Activated T-helper 17 cell treated with anti-CD3 and anti-CD28 coated beads, Interleukin-2, amount 50 U/mL, for 72 hours (primary cell): ENCODE measurements at regions not wholly inside any gene's neighbourhood (a gene's known extent, or its start where the extent isn't known, plus 50 kb on each side); places are given as distances from the start of the nearest gene placed in this dataset.
"Not testable (repeated sequence)": the region's sequence is repeated elsewhere in the genome, so short reads cannot be mapped to it uniquely, and the experiment has no call there.

Experiments used
- ATAC-seq: fragments of 150-1000 bp; cut with Tn5 transposase; replicated peaks from 2 replicates; pipeline ENCODE4 v1.10.0; 2021; ENCODE audit warnings: mild to moderate bottlenecking, moderate library complexity
- H3K27ac Mint-ChIP-seq: one replicate; pipeline ENCODE4 v1.8.0; 2022; ENCODE audit warnings: mixed read lengths
- H3K27me3 Mint-ChIP-seq: one replicate; pipeline ENCODE4 v1.8.0; 2022; ENCODE audit warnings: mixed read lengths
- H3K36me3 Mint-ChIP-seq: one replicate; pipeline ENCODE4 v1.8.0; 2022; ENCODE audit warnings: low read depth, mild to moderate bottlenecking, mixed read lengths
- H3K4me1 Mint-ChIP-seq: one replicate; pipeline ENCODE4 v1.8.0; 2022; ENCODE audit warnings: mixed read lengths
- H3K4me3 Mint-ChIP-seq: one replicate; pipeline ENCODE4 v1.8.0; 2022; ENCODE audit warnings: mild to moderate bottlenecking, mixed read lengths
- H3K9me3 Mint-ChIP-seq: one replicate; pipeline ENCODE4 v1.8.0; 2022; ENCODE audit warnings: mixed read lengths

GRCh38 chr5:1724822-1725602, 74.6 kb downstream of the MRPL36 start:
- no peak for ATAC-seq
- H3K27ac Mint-ChIP-seq = no peak overlapping the region
- peaks cover 13% of the 10 kb centered on the region for H3K27me3 Mint-ChIP-seq
- H3K4me3 Mint-ChIP-seq = peak overlapping the region; percentile 7
- H3K4me1 Mint-ChIP-seq = no peaks in the 10 kb centered on the region
- H3K9me3 Mint-ChIP-seq = peaks cover 5% of the 10 kb centered on the region
- H3K36me3 Mint-ChIP-seq = no peaks in the 10 kb centered on the region

GRCh38 chr5:1723957-1724821, 75.4 kb downstream of the MRPL36 start:
- no peaks in the 10 kb centered on the region for H3K36me3 Mint-ChIP-seq
- no peak for ATAC-seq
- no peaks in the 10 kb centered on the region for H3K4me1 Mint-ChIP-seq
- H3K4me3 Mint-ChIP-seq = no peak overlapping the region
- H3K27me3 Mint-ChIP-seq = peaks cover 13% of the 10 kb centered on the region
- no peak overlapping the region for H3K27ac Mint-ChIP-seq
- peaks cover 9% of the 10 kb centered on the region for H3K9me3 Mint-ChIP-seq

GRCh38 chr5:1723476-1723875, 76.2 kb downstream of the MRPL36 start:
- peaks cover 13% of the 10 kb centered on the region for H3K27me3 Mint-ChIP-seq
- no peaks in the 10 kb centered on the region for H3K4me1 Mint-ChIP-seq
- H3K36me3 Mint-ChIP-seq = no peaks in the 10 kb centered on the region
- no peak for ATAC-seq
- no peak overlapping the region for H3K4me3 Mint-ChIP-seq
- no peak overlapping the region for H3K27ac Mint-ChIP-seq
- H3K9me3 Mint-ChIP-seq = peaks cover 12% of the 10 kb centered on the region

- ATAC-seq = no peak
- Mint-ChIP-seq H3K27ac (no peak overlapping the region), H3K27me3 (peaks cover 13% of the 10 kb centered on the region), H3K4me3 (no peak overlapping the region), H3K36me3 (no peaks in the 10 kb centered on the region), H3K9me3 (peaks cover 12% of the 10 kb centered on the region), H3K4me1 (no peaks in the 10 kb centered on the region)
Observed at GRCh38 chr5:1722877-1723276, 76.8 kb downstream of the MRPL36 start.

- H3K27ac Mint-ChIP-seq = no peak overlapping the region
- H3K4me3 Mint-ChIP-seq = no peak overlapping the region
- H3K27me3 Mint-ChIP-seq = peaks cover 9% of the 10 kb centered on the region
- H3K36me3 Mint-ChIP-seq = no peaks in the 10 kb centered on the region
- no peaks in the 10 kb centered on the region for H3K4me1 Mint-ChIP-seq
- peaks cover 12% of the 10 kb centered on the region for H3K9me3 Mint-ChIP-seq
- no peak for ATAC-seq
Observed at GRCh38 chr5:1720396-1721110, 79.1 kb downstream of the MRPL36 start.

- Mint-ChIP-seq H3K27me3 (peaks cover 9% of the 10 kb centered on the region), H3K9me3 (peaks cover 12% of the 10 kb centered on the region), H3K27ac (no peak overlapping the region), H3K36me3 (no peaks in the 10 kb centered on the region), H3K4me3 (no peak overlapping the region), H3K4me1 (no peaks in the 10 kb centered on the region)
- no peak for ATAC-seq
Observed at GRCh38 chr5:1719860-1720259, 79.8 kb downstream of the MRPL36 start.

- Mint-ChIP-seq H3K4me1 (no peaks in the 10 kb centered on the region), H3K9me3 (peaks cover 12% of the 10 kb centered on the region), H3K27ac (no peak overlapping the region), H3K4me3 (no peak overlapping the region), H3K27me3 (peaks cover 9% of the 10 kb centered on the region), H3K36me3 (no peaks in the 10 kb centered on the region)
- ATAC-seq = no peak
Observed at GRCh38 chr5:1718669-1719068, 81.0 kb downstream of the MRPL36 start.

GRCh38 chr5:1710091-1710490, 89.5 kb downstream of the MRPL36 start:
- not testable (repeated sequence) for H3K4me1 Mint-ChIP-seq, H3K9me3 Mint-ChIP-seq, ATAC-seq, H3K36me3 Mint-ChIP-seq, H3K4me3 Mint-ChIP-seq, H3K27ac Mint-ChIP-seq
- H3K27me3 Mint-ChIP-seq = peaks cover 30% of the 10 kb centered on the region

- no peak for ATAC-seq
- Mint-ChIP-seq H3K27me3 (peaks cover 33% of the 10 kb centered on the region), H3K36me3 (no peaks in the 10 kb centered on the region), H3K4me3 (peak overlapping the region; percentile 32), H3K27ac (no peak overlapping the region), H3K9me3 (no peaks in the 10 kb centered on the region), H3K4me1 (peaks cover 6% of the 10 kb centered on the region)
Observed at GRCh38 chr5:1709171-1709803, 90.3 kb downstream of the MRPL36 start.

- ATAC-seq = no peak
- H3K36me3 Mint-ChIP-seq = no peaks in the 10 kb centered on the region
- no peaks in the 10 kb centered on the region for H3K9me3 Mint-ChIP-seq
- peaks cover 6% of the 10 kb centered on the region for H3K4me1 Mint-ChIP-seq
- H3K27me3 Mint-ChIP-seq = peaks cover 33% of the 10 kb centered on the region
- no peak overlapping the region for H3K4me3 Mint-ChIP-seq
- no peak overlapping the region for H3K27ac Mint-ChIP-seq
Observed at GRCh38 chr5:1708592-1709141, 91.0 kb downstream of the MRPL36 start.

GRCh38 chr5:1707467-1707866, 92.2 kb downstream of the MRPL36 start:
- ATAC-seq = no peak

GRCh38 chr5:1706428-1706827, 93.2 kb downstream of the MRPL36 start:
- no peak for ATAC-seq
- Mint-ChIP-seq H3K27ac (no peak overlapping the region), H3K36me3 (no peaks in the 10 kb centered on the region), H3K4me1 (peaks cover 6% of the 10 kb centered on the region), H3K27me3 (peaks cover 45% of the 10 kb centered on the region), H3K4me3 (no peak overlapping the region), H3K9me3 (no peaks in the 10 kb centered on the region)

More at GRCh38 chr5:1707467-1707866, 92.2 kb downstream of the MRPL36 start:
- no peak overlapping the region for H3K27ac Mint-ChIP-seq
- no peaks in the 10 kb centered on the region for H3K36me3 Mint-ChIP-seq
- H3K4me1 Mint-ChIP-seq = peaks cover 6% of the 10 kb centered on the region
- peaks cover 44% of the 10 kb centered on the region for H3K27me3 Mint-ChIP-seq
- no peak overlapping the region for H3K4me3 Mint-ChIP-seq
- no peaks in the 10 kb centered on the region for H3K9me3 Mint-ChIP-seq

- ATAC-seq = no peak
Observed at GRCh38 chr5:1706021-1706420, 93.6 kb downstream of the MRPL36 start.

GRCh38 chr5:1704676-1705075, 95.0 kb downstream of the MRPL36 start:
- H3K36me3 Mint-ChIP-seq = no peaks in the 10 kb centered on the region
- no peak for ATAC-seq
- no peak overlapping the region for H3K4me3 Mint-ChIP-seq
- H3K27me3 Mint-ChIP-seq = peaks cover 47% of the 10 kb centered on the region
- no peak overlapping the region for H3K27ac Mint-ChIP-seq
- peaks cover 6% of the 10 kb centered on the region for H3K4me1 Mint-ChIP-seq
- H3K9me3 Mint-ChIP-seq = no peaks in the 10 kb centered on the region

More at GRCh38 chr5:1706021-1706420, 93.6 kb downstream of the MRPL36 start:
- Mint-ChIP-seq H3K4me3 (no peak overlapping the region), H3K4me1 (peaks cover 6% of the 10 kb centered on the region), H3K27ac (no peak overlapping the region), H3K9me3 (no peaks in the 10 kb centered on the region), H3K27me3 (peaks cover 45% of the 10 kb centered on the region), H3K36me3 (no peaks in the 10 kb centered on the region)
